Liver (tissue), 8 donors: ENCODE measurements at regions not wholly inside any gene's neighbourhood (a gene's known extent, or its start where the extent isn't known, plus 50 kb on each side); places are given as distances from the start of the nearest gene placed in this dataset.
A peak's percentile ranks its signal among the peaks of the same experiment; 100 is the strongest.

Experiments used
- DNase-seq: peaks from one replicate; pipeline ENCODE4 v3.0.0-alpha.2; 2017; ENCODE audit warnings: low spot score
- H3K27ac ChIP-seq, 2 donors: one replicate each; pipeline ENCODE4 v1.7.0; 2013; ENCODE audit warnings: inconsistent platforms in 2 of 2, low read length in 2 of 2, control low read depth in 1 of 2, low read depth in 1 of 2, mild to moderate bottlenecking in 1 of 2
- H3K27me3 ChIP-seq, 4 donors: one replicate each; pipeline versions ENCODE4 v1.6.1 to v1.7.0; 2013; ENCODE audit warnings: low read length in 3 of 4, inconsistent platforms in 1 of 4, mild to moderate bottlenecking in 1 of 4, moderate library complexity in 1 of 4; ENCODE audit not compliant: control insufficient read depth in 4 of 4, insufficient read depth in 4 of 4
- H3K36me3 ChIP-seq, 4 donors: one replicate each; pipeline versions ENCODE4 v1.6.1 to v1.7.0; 2013; ENCODE audit warnings: low read length in 3 of 4, mild to moderate bottlenecking in 3 of 4, low read depth in 1 of 4, moderate library complexity in 1 of 4; ENCODE audit not compliant: control insufficient read depth in 4 of 4, insufficient read depth in 3 of 4
- H3K4me1 ChIP-seq, 4 donors: one replicate each; pipeline versions ENCODE4 v1.6.1 to v1.7.0; 2013; ENCODE audit warnings: low read length in 3 of 4, mild to moderate bottlenecking in 3 of 4, moderate library complexity in 1 of 4; ENCODE audit not compliant: control insufficient read depth in 4 of 4, insufficient read depth in 4 of 4
- H3K4me3 ChIP-seq, 3 donors: one replicate each; pipeline versions ENCODE4 v1.6.1 to v1.7.0; 2013; ENCODE audit warnings: low read length in 3 of 3, control low read depth in 1 of 3, low read depth in 1 of 3, mild to moderate bottlenecking in 1 of 3
- H3K9ac ChIP-seq, 2 donors: one replicate each; pipeline ENCODE4 v1.7.0; 2013; ENCODE audit warnings: low read length in 2 of 2, mild to moderate bottlenecking in 2 of 2, moderate library complexity in 2 of 2, control low read depth in 1 of 2, low read depth in 1 of 2
- H3K9me3 ChIP-seq, 4 donors: one replicate each; pipeline versions ENCODE4 v1.6.1 to v1.7.0; 2013; ENCODE audit warnings: low read length in 3 of 4; ENCODE audit not compliant: control insufficient read depth in 4 of 4
- EGR1 ChIP-seq, 2 donors: IDR thresholded peaks; 2 replicates each; pipeline ENCODE4 v1.6.1; 2016 to 2018; ENCODE audit warnings: antibody characterized with exemption in 2 of 2, low read depth in 2 of 2
- FOXA1 ChIP-seq: IDR thresholded peaks from 2 replicates; pipeline ENCODE4 v1.6.1; 2016; ENCODE audit warnings: antibody characterized with exemption
- FOXA2 ChIP-seq: IDR thresholded peaks from 2 replicates; pipeline ENCODE4 v1.6.1; 2016; ENCODE audit warnings: antibody characterized with exemption
- GABPA ChIP-seq, 2 donors: IDR thresholded peaks in 1 of 2; conservative IDR thresholded peaks in 1 of 2; 2 replicates each; pipeline ENCODE4 v1.6.1; 2016; ENCODE audit warnings: antibody characterized with exemption in 2 of 2, mild to moderate bottlenecking in 1 of 2, moderate library complexity in 1 of 2
- HNF4A ChIP-seq, 2 donors: conservative IDR thresholded peaks; 2 replicates each; pipeline ENCODE4 v1.6.1; 2016; ENCODE audit warnings: antibody characterized with exemption in 2 of 2, mild to moderate bottlenecking in 2 of 2
- HNF4G ChIP-seq: IDR thresholded peaks from 2 replicates; pipeline ENCODE4 v1.6.1; 2016; ENCODE audit warnings: antibody characterized with exemption
- JUND ChIP-seq, 2 donors: IDR thresholded peaks; 2 replicates each; pipeline ENCODE4 v1.6.1; 2016; ENCODE audit warnings: antibody characterized with exemption in 2 of 2
- NR2F2 ChIP-seq: IDR thresholded peaks from 2 replicates; pipeline ENCODE4 v1.6.1; 2016; ENCODE audit warnings: antibody characterized with exemption
- RAD21 ChIP-seq, 2 donors: IDR thresholded peaks; 2 replicates each; pipeline ENCODE4 v1.6.1; 2016; ENCODE audit warnings: antibody characterized with exemption in 2 of 2, mild to moderate bottlenecking in 2 of 2
- RXRA ChIP-seq, 2 donors: IDR thresholded peaks; 2 replicates each; pipeline ENCODE4 v1.6.1; 2017 to 2018; ENCODE audit warnings: antibody characterized with exemption in 2 of 2, mild to moderate bottlenecking in 1 of 2
- SP1 ChIP-seq: IDR thresholded peaks from 2 replicates; pipeline ENCODE4 v1.6.1; 2018; ENCODE audit warnings: antibody characterized with exemption, mild to moderate bottlenecking
- TAF1 ChIP-seq: conservative IDR thresholded peaks from 2 replicates; pipeline ENCODE4 v1.6.1; 2016; ENCODE audit warnings: antibody characterized with exemption, mild to moderate bottlenecking
- YY1 ChIP-seq: IDR thresholded peaks from 2 replicates; pipeline ENCODE4 v1.6.1; 2016; ENCODE audit warnings: antibody characterized with exemption, mild to moderate bottlenecking
- ZBTB33 ChIP-seq: IDR thresholded peaks from 2 replicates; pipeline ENCODE4 v1.6.1; 2016; ENCODE audit warnings: antibody characterized with exemption
- WGBS: extraction: QIAGEN DNeasy Blood & Tissue Kit; methylation state at CpG from one replicate; pipeline ENCODE4 v1.1.7; 2013; 5-methylcytosine and 5-hydroxymethylcytosine counted together
- TF ChIP-seq, protein P1 (sequence below): IDR thresholded peaks from 2 replicates; pipeline ENCODE4 v1.6.1; 2016; ENCODE audit warnings: antibody characterized with exemption
- TF ChIP-seq, protein P2 (sequence below): fragments of 150-350 bp; IDR thresholded peaks from 2 replicates; pipeline ENCODE4 v1.5.1; 2017; ENCODE audit warnings: improper control_type of control experiment, low read depth, low read length; ENCODE audit not compliant: missing input control
- TF ChIP-seq, protein P3 (sequence below): IDR thresholded peaks from 2 replicates; pipeline ENCODE4 v1.6.1; 2016; ENCODE audit warnings: antibody characterized with exemption, mild to moderate bottlenecking
- donor health status: healthy.
- donor health status: healthy.
- donor health status: healthy.
- donor health status: healthy.
- donor health status: healthy.

DNA sequence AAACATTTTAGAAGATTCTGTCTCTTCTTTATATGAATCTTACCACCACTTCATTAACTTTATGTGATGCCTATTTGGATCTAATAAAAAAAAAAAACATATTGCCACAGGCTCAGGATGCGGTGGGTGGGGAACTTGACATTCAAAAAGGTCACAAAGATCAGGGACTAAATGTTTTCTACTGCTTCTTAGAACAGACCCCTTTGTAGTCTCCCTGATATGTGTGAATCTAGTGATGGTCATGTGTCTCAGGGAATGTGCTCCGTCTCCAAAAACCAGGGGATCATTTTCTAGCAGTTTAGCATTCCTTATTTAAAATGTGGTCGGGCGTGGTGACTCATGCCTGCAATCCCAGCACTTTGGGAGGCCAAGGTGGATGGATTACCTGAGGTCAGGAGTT lies 807.8 kb upstream of the CHAC2 start (continued):
- TF ChIP-seq NR2F2 (no peak), JUND (IDR thresholded peaks at IDR 0.05) (no peak)

- DNase-seq = no peak
- WGBS = 82% methylated on average over 1 of the region's 1 CpG
- TF ChIP-seq, protein P1, sequence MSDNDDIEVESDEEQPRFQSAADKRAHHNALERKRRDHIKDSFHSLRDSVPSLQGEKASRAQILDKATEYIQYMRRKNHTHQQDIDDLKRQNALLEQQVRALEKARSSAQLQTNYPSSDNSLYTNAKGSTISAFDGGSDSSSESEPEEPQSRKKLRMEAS = no peak
- TF ChIP-seq RAD21 (IDR thresholded peaks at IDR 0.05) (peak; percentile 27 to 47), FOXA2 (no peak)
- no peak overlapping the region for H3K9ac ChIP-seq
- H3K36me3 ChIP-seq = no peaks in the 10 kb centered on the region
- H3K4me1 ChIP-seq = no peaks in the 10 kb centered on the region
- H3K27me3 ChIP-seq = no peaks in the 10 kb centered on the region
- no peak overlapping the region for H3K4me3 ChIP-seq
- H3K9me3 ChIP-seq = no peaks in the 10 kb centered on the region
- no peak overlapping the region for H3K27ac ChIP-seq
Measured at GRCh38 chr2:52956766-52957165, 810.8 kb upstream of the CHAC2 start.

DNA sequence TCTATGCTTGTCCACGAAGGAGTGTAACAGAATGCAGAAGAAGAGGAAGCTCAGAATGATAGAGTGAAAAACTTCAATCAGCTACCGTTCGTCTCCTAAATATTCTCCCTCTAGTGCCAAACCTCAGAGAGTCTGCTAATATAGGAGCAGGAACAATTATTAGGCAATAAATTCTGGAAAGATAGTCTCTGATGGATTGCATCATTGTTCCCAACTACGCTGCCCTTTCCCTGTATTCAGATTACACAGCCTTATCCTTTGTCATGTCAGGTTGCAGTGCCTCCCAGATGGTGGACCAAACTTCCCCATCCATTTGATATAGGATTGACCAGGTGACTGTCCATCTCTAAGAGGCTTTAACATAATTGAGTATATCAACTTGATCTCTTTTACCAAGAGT lies 811.5 kb upstream of the CHAC2 start:
- no peak for DNase-seq
- Histone ChIP-seq H3K4me3 (no peak overlapping the region), H3K9ac (no peak overlapping the region), H3K27ac (no peak overlapping the region), H3K36me3 (no peaks in the 10 kb centered on the region), H3K9me3 (no peaks in the 10 kb centered on the region), H3K4me1 (no peaks in the 10 kb centered on the region), H3K27me3 (no peaks in the 10 kb centered on the region)
- TF ChIP-seq FOXA1 (no peak), RAD21 (IDR thresholded peaks at IDR 0.05) (no peak), ZBTB33 (no peak), FOXA2 (no peak), SP1 (no peak), NR2F2 (no peak), JUND (IDR thresholded peaks at IDR 0.05) (no peak)
- WGBS = 54% methylated on average over 4 of the region's 4 CpGs

DNA sequence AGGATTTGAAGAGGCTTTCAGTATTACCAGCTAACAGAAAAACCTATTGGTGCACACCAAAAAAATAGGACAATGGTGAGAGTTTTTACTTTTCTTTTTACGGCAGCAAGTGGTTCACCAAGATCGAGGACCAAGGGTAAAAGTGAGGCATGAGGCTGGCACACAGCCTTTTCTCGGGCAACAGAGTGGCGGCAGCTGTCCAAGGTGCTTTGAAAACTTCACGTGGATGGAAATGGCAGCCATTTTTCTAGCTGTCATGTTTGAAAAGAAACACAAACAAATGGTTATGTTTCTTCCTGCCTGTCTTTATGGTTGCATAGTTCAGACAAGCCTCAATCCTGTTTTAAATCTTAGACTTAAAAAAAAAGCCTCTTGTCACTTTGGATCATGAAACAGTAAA lies 812.5 kb upstream of the CHAC2 start:
- Histone ChIP-seq H3K27ac (no peak overlapping the region), H3K27me3 (no peaks in the 10 kb centered on the region), H3K4me3 (no peak overlapping the region), H3K4me1 (no peaks in the 10 kb centered on the region), H3K36me3 (no peaks in the 10 kb centered on the region), H3K9ac (no peak overlapping the region), H3K9me3 (no peaks in the 10 kb centered on the region)
- DNase-seq = no peak
- 72% methylated on average over 5 of the region's 5 CpGs for WGBS
- TF ChIP-seq YY1 (no peak), GABPA (IDR thresholded peaks at IDR 0.05 in 1 of 2, conservative IDR thresholded peaks at IDR 0.05 in 1 of 2) (no peak), SP1 (no peak), FOXA1 (no peak), EGR1 (IDR thresholded peaks at IDR 0.05; ENCODE audit: low read depth in 2 of 2) (no peak), NR2F2 (no peak), HNF4G (no peak), JUND (IDR thresholded peaks at IDR 0.05) (no peak), HNF4A (conservative IDR thresholded peaks at IDR 0.05) (no peak), FOXA2 (no peak), ZBTB33 (no peak), TAF1 (no peak), RXRA (IDR thresholded peaks at IDR 0.05) (no peak)
- TF ChIP-seq, protein P1 = no peak
- TF ChIP-seq, protein P2, sequence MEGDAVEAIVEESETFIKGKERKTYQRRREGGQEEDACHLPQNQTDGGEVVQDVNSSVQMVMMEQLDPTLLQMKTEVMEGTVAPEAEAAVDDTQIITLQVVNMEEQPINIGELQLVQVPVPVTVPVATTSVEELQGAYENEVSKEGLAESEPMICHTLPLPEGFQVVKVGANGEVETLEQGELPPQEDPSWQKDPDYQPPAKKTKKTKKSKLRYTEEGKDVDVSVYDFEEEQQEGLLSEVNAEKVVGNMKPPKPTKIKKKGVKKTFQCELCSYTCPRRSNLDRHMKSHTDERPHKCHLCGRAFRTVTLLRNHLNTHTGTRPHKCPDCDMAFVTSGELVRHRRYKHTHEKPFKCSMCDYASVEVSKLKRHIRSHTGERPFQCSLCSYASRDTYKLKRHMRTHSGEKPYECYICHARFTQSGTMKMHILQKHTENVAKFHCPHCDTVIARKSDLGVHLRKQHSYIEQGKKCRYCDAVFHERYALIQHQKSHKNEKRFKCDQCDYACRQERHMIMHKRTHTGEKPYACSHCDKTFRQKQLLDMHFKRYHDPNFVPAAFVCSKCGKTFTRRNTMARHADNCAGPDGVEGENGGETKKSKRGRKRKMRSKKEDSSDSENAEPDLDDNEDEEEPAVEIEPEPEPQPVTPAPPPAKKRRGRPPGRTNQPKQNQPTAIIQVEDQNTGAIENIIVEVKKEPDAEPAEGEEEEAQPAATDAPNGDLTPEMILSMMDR = no peak
- TF ChIP-seq, protein P3, sequence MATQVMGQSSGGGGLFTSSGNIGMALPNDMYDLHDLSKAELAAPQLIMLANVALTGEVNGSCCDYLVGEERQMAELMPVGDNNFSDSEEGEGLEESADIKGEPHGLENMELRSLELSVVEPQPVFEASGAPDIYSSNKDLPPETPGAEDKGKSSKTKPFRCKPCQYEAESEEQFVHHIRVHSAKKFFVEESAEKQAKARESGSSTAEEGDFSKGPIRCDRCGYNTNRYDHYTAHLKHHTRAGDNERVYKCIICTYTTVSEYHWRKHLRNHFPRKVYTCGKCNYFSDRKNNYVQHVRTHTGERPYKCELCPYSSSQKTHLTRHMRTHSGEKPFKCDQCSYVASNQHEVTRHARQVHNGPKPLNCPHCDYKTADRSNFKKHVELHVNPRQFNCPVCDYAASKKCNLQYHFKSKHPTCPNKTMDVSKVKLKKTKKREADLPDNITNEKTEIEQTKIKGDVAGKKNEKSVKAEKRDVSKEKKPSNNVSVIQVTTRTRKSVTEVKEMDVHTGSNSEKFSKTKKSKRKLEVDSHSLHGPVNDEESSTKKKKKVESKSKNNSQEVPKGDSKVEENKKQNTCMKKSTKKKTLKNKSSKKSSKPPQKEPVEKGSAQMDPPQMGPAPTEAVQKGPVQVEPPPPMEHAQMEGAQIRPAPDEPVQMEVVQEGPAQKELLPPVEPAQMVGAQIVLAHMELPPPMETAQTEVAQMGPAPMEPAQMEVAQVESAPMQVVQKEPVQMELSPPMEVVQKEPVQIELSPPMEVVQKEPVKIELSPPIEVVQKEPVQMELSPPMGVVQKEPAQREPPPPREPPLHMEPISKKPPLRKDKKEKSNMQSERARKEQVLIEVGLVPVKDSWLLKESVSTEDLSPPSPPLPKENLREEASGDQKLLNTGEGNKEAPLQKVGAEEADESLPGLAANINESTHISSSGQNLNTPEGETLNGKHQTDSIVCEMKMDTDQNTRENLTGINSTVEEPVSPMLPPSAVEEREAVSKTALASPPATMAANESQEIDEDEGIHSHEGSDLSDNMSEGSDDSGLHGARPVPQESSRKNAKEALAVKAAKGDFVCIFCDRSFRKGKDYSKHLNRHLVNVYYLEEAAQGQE = no peak
